SK-N-SH treated with all-trans-retinoic acid at 6 μM for 48 hours (cell line): ENCODE measurements at regions not wholly inside any gene's neighbourhood (a gene's known extent, or its start where the extent isn't known, plus 50 kb on each side); places are given as distances from the start of the nearest gene placed in this dataset.

Source experiments
- ATAC-seq: fragments of 200-7000 bp; cut with Tn5 transposase; 3 replicates; pipeline ENCODE4 v1.9.1; 2020; ENCODE audit warnings: mild to moderate bottlenecking, moderate library complexity
- ARNTL ChIP-seq: fragments of 450-650 bp; formaldehyde crosslinking; IDR thresholded peaks from 2 replicates; pipeline ENCODE4 v1.5.0; 2020; ENCODE audit warnings: low read depth, mild to moderate bottlenecking, moderate library complexity, borderline replicate concordance
- CSDC2 ChIP-seq: fragments of 250-450 bp; sonication (Bioruptor Pico); IDR thresholded peaks from 2 replicates; pipeline ENCODE4 v1.5.0; 2020; ENCODE audit warnings: mild to moderate bottlenecking, moderate library complexity
- ESRRG ChIP-seq: fragments of 250-450 bp; sonication (Bioruptor Pico); IDR thresholded peaks from 2 replicates; pipeline ENCODE4 v1.6.1; 2021; ENCODE audit warnings: mild to moderate bottlenecking
- GLIS3 ChIP-seq: fragments of 250-450 bp; sonication (Bioruptor Pico); IDR thresholded peaks from 2 replicates; pipeline ENCODE4 v1.5.0; 2020; ENCODE audit warnings: mild to moderate bottlenecking, moderate library complexity
- ISL1 ChIP-seq: fragments of 250-450 bp; sonication (Bioruptor Pico); IDR thresholded peaks from 2 replicates; pipeline ENCODE4 v2.1.2; 2022; ENCODE audit warnings: mild to moderate bottlenecking, moderate library complexity
- OSR1 ChIP-seq: fragments of 250-450 bp; sonication (Bioruptor Pico); IDR thresholded peaks from 2 replicates; pipeline ENCODE4 v1.8.0; 2022; ENCODE audit warnings: moderate library complexity, mild to moderate bottlenecking, inconsistent platforms
- RARB ChIP-seq: fragments of 250-450 bp; sonication (Bioruptor Pico); IDR thresholded peaks from 2 replicates; pipeline ENCODE4 v1.8.0; 2021; ENCODE audit warnings: mild to moderate bottlenecking, moderate library complexity
- SNAI2 ChIP-seq: fragments of 250-450 bp; sonication (Bioruptor Pico); IDR thresholded peaks from 2 replicates; pipeline ENCODE4 v1.5.0; 2020; ENCODE audit warnings: mild to moderate bottlenecking, moderate library complexity
- TCF4 ChIP-seq: fragments of 250-450 bp; sonication (Bioruptor Pico); IDR thresholded peaks from 2 replicates; pipeline ENCODE4 v1.8.0; 2021; ENCODE audit warnings: mild to moderate bottlenecking, moderate library complexity, borderline replicate concordance
- TOX ChIP-seq: fragments of 250-450 bp; sonication (Bioruptor Pico); IDR thresholded peaks from 2 replicates; pipeline ENCODE4 v1.8.0; 2021; ENCODE audit warnings: mild to moderate bottlenecking, moderate library complexity, borderline replicate concordance
- ZC3H10 ChIP-seq: fragments of 250-450 bp; sonication (Bioruptor Pico); IDR thresholded peaks from 2 replicates; pipeline ENCODE4 v1.5.1; 2021; ENCODE audit warnings: mild to moderate bottlenecking, moderate library complexity
- ZFP3 ChIP-seq: fragments of 250-450 bp; sonication (Bioruptor Pico); IDR thresholded peaks from 2 replicates; pipeline ENCODE4 v1.5.0; 2020; ENCODE audit warnings: mild to moderate bottlenecking, moderate library complexity
- ZNF565 ChIP-seq: fragments of 450-650 bp; formaldehyde crosslinking; conservative IDR thresholded peaks from 2 replicates; pipeline ENCODE4 v1.5.0; 2020; ENCODE audit warnings: low read depth, mild to moderate bottlenecking, moderate library complexity
- ZNF70 ChIP-seq: fragments of 450-650 bp; formaldehyde crosslinking; IDR thresholded peaks from 2 replicates; pipeline ENCODE4 v1.5.0; 2020; ENCODE audit warnings: mild to moderate bottlenecking, moderate library complexity
- ZNF8 ChIP-seq: fragments of 450-650 bp; formaldehyde crosslinking; IDR thresholded peaks from 2 replicates; pipeline ENCODE4 v1.5.0; 2020; ENCODE audit warnings: mild to moderate bottlenecking, moderate library complexity
- TF ChIP-seq, protein P1 (sequence below): fragments of 250-450 bp; sonication (Bioruptor Pico); IDR thresholded peaks from 2 replicates; pipeline ENCODE4 v1.5.0; 2020; ENCODE audit warnings: mild to moderate bottlenecking, moderate library complexity
- TF ChIP-seq, protein P2 (sequence below): fragments of 250-450 bp; sonication (Bioruptor Pico); IDR thresholded peaks from 2 replicates; pipeline ENCODE4 v1.8.0; 2020; ENCODE audit warnings: mild to moderate bottlenecking, moderate library complexity, borderline replicate concordance
- TF ChIP-seq, protein P3 (sequence below): fragments of 250-450 bp; sonication (Bioruptor Pico); IDR thresholded peaks from 2 replicates; pipeline ENCODE4 v1.5.1; 2020; ENCODE audit warnings: low read depth, mild to moderate bottlenecking, moderate library complexity
- TF ChIP-seq, protein P4 (sequence below): fragments of 250-450 bp; sonication (Bioruptor Pico); IDR thresholded peaks from 2 replicates; pipeline ENCODE4 v1.5.1; 2021; ENCODE audit warnings: mild to moderate bottlenecking, moderate library complexity

DNA sequence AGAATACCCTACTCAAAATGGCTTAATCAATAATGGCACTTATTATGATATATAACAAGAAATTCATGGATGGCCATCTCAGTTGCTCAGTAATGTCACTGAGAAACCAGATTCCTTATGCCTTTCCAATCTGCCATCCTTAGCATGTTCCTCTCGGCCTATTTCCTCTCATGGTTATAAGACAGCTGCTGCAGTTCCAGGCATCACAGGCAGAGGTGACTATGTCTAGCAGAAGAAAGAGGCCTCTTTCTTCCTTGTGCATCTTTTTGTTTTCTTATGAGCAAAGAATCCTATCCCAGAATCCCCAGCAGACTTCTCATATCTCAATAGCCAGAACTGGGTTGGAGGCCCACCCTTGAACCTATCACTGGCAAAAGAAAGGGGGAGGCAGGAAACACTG lies 310.6 kb upstream of the SPRED2 start:
- ATAC-seq = no peak
- TF ChIP-seq ZNF70 (CRISPR knock-in tag) = no peak
- TF ChIP-seq ARNTL (CRISPR knock-in tag) = no peak

DNA sequence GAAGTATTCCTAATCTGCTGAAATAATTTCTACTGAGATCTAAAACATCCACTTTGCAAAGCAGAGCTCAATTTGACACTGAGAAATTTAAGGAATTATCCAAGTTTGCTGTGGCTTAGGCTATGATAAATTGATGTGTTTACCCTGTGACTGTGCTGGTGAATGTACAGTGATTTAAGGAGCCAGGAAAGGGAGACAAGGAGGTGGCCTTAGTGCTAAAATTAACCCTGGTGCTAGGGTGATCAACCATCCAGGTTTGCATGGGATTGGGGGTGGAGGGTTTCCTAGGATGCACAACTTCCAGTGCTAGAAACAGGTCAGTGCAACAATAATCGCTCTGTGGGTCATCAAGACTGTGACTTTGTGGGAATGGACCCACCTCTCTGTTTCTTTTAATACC lies 307.5 kb upstream of the SPRED2 start:
- TF ChIP-seq, protein P1, sequence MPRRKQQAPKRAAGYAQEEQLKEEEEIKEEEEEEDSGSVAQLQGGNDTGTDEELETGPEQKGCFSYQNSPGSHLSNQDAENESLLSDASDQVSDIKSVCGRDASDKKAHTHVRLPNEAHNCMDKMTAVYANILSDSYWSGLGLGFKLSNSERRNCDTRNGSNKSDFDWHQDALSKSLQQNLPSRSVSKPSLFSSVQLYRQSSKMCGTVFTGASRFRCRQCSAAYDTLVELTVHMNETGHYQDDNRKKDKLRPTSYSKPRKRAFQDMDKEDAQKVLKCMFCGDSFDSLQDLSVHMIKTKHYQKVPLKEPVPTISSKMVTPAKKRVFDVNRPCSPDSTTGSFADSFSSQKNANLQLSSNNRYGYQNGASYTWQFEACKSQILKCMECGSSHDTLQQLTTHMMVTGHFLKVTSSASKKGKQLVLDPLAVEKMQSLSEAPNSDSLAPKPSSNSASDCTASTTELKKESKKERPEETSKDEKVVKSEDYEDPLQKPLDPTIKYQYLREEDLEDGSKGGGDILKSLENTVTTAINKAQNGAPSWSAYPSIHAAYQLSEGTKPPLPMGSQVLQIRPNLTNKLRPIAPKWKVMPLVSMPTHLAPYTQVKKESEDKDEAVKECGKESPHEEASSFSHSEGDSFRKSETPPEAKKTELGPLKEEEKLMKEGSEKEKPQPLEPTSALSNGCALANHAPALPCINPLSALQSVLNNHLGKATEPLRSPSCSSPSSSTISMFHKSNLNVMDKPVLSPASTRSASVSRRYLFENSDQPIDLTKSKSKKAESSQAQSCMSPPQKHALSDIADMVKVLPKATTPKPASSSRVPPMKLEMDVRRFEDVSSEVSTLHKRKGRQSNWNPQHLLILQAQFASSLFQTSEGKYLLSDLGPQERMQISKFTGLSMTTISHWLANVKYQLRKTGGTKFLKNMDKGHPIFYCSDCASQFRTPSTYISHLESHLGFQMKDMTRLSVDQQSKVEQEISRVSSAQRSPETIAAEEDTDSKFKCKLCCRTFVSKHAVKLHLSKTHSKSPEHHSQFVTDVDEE = no peak
- TF ChIP-seq, protein P2, sequence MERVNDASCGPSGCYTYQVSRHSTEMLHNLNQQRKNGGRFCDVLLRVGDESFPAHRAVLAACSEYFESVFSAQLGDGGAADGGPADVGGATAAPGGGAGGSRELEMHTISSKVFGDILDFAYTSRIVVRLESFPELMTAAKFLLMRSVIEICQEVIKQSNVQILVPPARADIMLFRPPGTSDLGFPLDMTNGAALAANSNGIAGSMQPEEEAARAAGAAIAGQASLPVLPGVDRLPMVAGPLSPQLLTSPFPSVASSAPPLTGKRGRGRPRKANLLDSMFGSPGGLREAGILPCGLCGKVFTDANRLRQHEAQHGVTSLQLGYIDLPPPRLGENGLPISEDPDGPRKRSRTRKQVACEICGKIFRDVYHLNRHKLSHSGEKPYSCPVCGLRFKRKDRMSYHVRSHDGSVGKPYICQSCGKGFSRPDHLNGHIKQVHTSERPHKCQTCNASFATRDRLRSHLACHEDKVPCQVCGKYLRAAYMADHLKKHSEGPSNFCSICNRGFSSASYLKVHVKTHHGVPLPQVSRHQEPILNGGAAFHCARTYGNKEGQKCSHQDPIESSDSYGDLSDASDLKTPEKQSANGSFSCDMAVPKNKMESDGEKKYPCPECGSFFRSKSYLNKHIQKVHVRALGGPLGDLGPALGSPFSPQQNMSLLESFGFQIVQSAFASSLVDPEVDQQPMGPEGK (CRISPR knock-in tag) = no peak
- TF ChIP-seq ZC3H10 (CRISPR knock-in tag) (no peak), RARB (no peak), ISL1 (CRISPR knock-in tag) (no peak), ZFP3 (CRISPR knock-in tag) (no peak), GLIS3 (CRISPR knock-in tag) (no peak), TCF4 (CRISPR knock-in tag) (no peak), CSDC2 (CRISPR knock-in tag) (no peak), SNAI2 (CRISPR knock-in tag) (no peak), ZNF70 (CRISPR knock-in tag) (no peak), ZNF565 (no peak), OSR1 (no peak), ARNTL (CRISPR knock-in tag) (no peak), TOX (CRISPR knock-in tag) (no peak), ESRRG (CRISPR knock-in tag) (no peak)
- TF ChIP-seq, protein P3, sequence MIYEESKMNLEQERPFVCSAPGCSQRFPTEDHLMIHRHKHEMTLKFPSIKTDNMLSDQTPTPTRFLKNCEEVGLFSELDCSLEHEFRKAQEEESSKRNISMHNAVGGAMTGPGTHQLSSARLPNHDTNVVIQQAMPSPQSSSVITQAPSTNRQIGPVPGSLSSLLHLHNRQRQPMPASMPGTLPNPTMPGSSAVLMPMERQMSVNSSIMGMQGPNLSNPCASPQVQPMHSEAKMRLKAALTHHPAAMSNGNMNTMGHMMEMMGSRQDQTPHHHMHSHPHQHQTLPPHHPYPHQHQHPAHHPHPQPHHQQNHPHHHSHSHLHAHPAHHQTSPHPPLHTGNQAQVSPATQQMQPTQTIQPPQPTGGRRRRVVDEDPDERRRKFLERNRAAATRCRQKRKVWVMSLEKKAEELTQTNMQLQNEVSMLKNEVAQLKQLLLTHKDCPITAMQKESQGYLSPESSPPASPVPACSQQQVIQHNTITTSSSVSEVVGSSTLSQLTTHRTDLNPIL (CRISPR knock-in tag) = no peak
- TF ChIP-seq, protein P4, sequence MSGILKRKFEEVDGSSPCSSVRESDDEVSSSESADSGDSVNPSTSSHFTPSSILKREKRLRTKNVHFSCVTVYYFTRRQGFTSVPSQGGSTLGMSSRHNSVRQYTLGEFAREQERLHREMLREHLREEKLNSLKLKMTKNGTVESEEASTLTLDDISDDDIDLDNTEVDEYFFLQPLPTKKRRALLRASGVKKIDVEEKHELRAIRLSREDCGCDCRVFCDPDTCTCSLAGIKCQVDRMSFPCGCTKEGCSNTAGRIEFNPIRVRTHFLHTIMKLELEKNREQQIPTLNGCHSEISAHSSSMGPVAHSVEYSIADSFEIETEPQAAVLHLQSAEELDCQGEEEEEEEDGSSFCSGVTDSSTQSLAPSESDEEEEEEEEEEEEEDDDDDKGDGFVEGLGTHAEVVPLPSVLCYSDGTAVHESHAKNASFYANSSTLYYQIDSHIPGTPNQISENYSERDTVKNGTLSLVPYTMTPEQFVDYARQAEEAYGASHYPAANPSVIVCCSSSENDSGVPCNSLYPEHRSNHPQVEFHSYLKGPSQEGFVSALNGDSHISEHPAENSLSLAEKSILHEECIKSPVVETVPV (CRISPR knock-in tag) = no peak
- ATAC-seq = no peak

DNA sequence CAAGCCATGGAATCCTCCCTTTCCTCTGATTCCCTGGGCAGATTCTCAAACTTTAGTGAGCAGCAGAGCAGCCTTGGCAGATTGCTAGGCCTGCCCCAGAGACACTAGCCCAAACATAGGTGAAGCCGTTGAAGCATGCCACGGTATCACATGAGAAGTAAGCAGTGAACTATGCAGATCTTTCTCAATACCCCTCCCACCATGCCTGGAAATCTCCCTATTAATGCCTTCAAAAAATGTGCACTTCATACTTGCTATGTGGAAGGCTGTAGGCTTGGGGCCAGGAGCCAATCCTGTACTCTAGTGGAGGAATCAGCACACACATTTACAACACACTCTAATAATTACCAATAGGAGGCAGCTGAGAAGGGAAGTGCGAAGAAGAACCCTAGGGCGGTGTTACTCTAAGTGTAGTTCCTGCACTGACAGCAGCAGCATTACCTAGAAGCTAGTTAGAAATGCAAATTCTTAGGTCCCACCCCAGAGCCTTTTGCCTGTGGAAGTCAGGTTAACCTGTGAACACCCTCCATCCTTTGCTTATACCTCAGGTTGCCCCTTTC lies 305.1 kb upstream of the SPRED2 start:
- TF ChIP-seq, protein P3 (CRISPR knock-in tag) = no peak
- no peak for ATAC-seq

DNA sequence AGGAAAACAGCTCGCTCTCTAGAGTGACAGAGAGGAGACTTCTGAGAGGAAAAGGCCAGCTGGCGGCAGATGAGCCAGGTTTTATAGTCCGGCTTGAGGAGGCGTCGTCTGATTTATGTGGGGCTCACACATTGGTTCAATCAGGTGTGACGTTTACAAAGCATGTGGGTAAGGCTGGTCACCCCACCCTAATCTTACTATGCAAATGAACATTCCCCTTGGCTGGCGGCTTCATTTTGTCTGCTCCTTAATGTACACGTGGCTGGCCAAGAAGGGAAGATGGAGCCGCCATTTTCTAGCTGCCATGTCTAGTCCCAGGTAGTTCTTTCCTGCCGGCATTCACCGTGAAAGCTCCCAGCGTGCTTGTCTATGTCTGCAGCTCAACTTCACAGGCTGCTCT lies 299.1 kb upstream of the SPRED2 start:
- ATAC-seq = no peak
- TF ChIP-seq GLIS3 (CRISPR knock-in tag) (no peak), ZNF565 (no peak), ZNF8 (CRISPR knock-in tag) (no peak), SNAI2 (CRISPR knock-in tag) (no peak), ZC3H10 (CRISPR knock-in tag) (no peak), TOX (CRISPR knock-in tag) (no peak)
